Right lobe of liver (tissue), 6 donors: ENCODE measurements at regions not wholly inside any gene's neighbourhood (a gene's known extent, or its start where the extent isn't known, plus 50 kb on each side); places are given as distances from the start of the nearest gene placed in this dataset.

Source experiments
- ATAC-seq, 4 donors: fragments of 200-7000 bp; cut with Tn5 transposase; one replicate each; pipeline ENCODE4 v1.9.1; 2020; ENCODE audit warnings: mild to moderate bottlenecking in 4 of 4, moderate library complexity in 4 of 4
- DNase-seq, 3 donors: peaks; one replicate each; pipeline ENCODE4 v3.0.0-alpha.2; 2020
- H3K27ac ChIP-seq, 3 donors: fragments of 200-600 bp; one replicate each; pipeline ENCODE4 v1.8.0; 2022
- H3K27me3 ChIP-seq, 2 donors: fragments of 200-600 bp; one replicate each; pipeline ENCODE4 v1.8.0; 2022
- H3K36me3 ChIP-seq, 4 donors: fragments of 200-600 bp; sonication (generic) in 1 of 4; one replicate each; pipeline versions ENCODE4 v1.5.1 to v1.8.0; 2017 to 2022; ENCODE audit warnings: control low read depth in 1 of 4
- H3K4me1 ChIP-seq, 4 donors: fragments of 200-600 bp; sonication (generic) in 1 of 4; one replicate each; pipeline versions ENCODE4 v1.5.1 to v1.8.0; 2017 to 2022; ENCODE audit warnings: control low read depth in 1 of 4
- H3K4me3 ChIP-seq, 3 donors: fragments of 200-600 bp; one replicate each; pipeline ENCODE4 v1.8.0; 2022
- H3K9me3 ChIP-seq, 4 donors: fragments of 200-600 bp; sonication (generic) in 1 of 4; one replicate each; pipeline versions ENCODE4 v1.5.1 to v1.8.0; 2017 to 2022; ENCODE audit warnings: control low read depth in 1 of 4
- CTCF ChIP-seq, 4 donors: fragments of 200-600 bp in 3 of 4; fragments of 450-650 bp in 1 of 4; IDR thresholded peaks; one replicate each; pipeline versions ENCODE4 v1.5.1 to v1.8.0; 2016 to 2022; ENCODE audit warnings: antibody characterized with exemption in 4 of 4, mild to moderate bottlenecking in 2 of 4
- POLR2A ChIP-seq: fragments of 450-650 bp; IDR thresholded peaks from one replicate; pipeline ENCODE4 v1.6.1; 2017; ENCODE audit warnings: antibody characterized with exemption, mild to moderate bottlenecking
- WGBS: methylation state at CpG from one replicate; pipeline ENCODE4 v1.1.6; 2018; ENCODE audit warnings: low coverage, low lambda C conversion rate; ENCODE audit not compliant: insufficient coverage; ENCODE audit errors: missing lambda C conversion rate; 5-methylcytosine and 5-hydroxymethylcytosine counted together
- intact Hi-C, 2 donors: fragments of 100-400 bp; cut with DNase I; formaldehyde crosslinking; loops; one replicate each; pipeline versions ENCODE4 v1.11.2 to v1.14.1; 2022
- donor health status: DM: no; HTN: yes; CAD: no.
- donor health status: DM: no; HTN: no; CAD: no.
- donor health status: DM: no; HTN: no; CAD: no.
- donor health status: DM: no; HTN: yes; CAD: no.
- donor health status: DM: no; HTN: yes; CAD: no.

GRCh38 chr19:31135841-31136240, 213.4 kb downstream of the TSHZ3 start:
- ATAC-seq: no peak
- intact Hi-C loops: no loop called here

GRCh38 chr19:31132753-31133110, 216.5 kb downstream of the TSHZ3 start:
- WGBS: 59% methylated on average over 2 of the region's 2 CpGs
- TF ChIP-seq CTCF (IDR thresholded peaks at IDR 0.05): no peak

More at GRCh38 chr19:31135841-31136240, 213.4 kb downstream of the TSHZ3 start:
- Histone ChIP-seq H3K27me3 (no peaks in the 10 kb centered on the region), H3K36me3 (no peaks in the 10 kb centered on the region), H3K27ac (no peak overlapping the region), H3K4me3 (no peak overlapping the region), H3K4me1 (no peaks in the 10 kb centered on the region), H3K9me3 (no peaks in the 10 kb centered on the region)
- no peak for DNase-seq
- 52% methylated on average over 2 of the region's 2 CpGs for WGBS
- TF ChIP-seq POLR2A (no peak), CTCF (IDR thresholded peaks at IDR 0.05) (no peak)

GRCh38 chr19:31128291-31128690, 220.9 kb downstream of the TSHZ3 start:
- no peak for DNase-seq
- H3K4me3 ChIP-seq: no peak overlapping the region
- H3K36me3 ChIP-seq: no peaks in the 10 kb centered on the region
- no peaks in the 10 kb centered on the region for H3K27me3 ChIP-seq
- no peak overlapping the region for H3K27ac ChIP-seq
- no peak for ATAC-seq
- H3K4me1 ChIP-seq: no peaks in the 10 kb centered on the region
- intact Hi-C loops: no loop called here
- TF ChIP-seq CTCF (IDR thresholded peaks at IDR 0.05) (no peak), POLR2A (no peak)
- 57% methylated on average over 4 of the region's 9 CpGs for WGBS
- no peaks in the 10 kb centered on the region for H3K9me3 ChIP-seq

More at GRCh38 chr19:31132753-31133110, 216.5 kb downstream of the TSHZ3 start:
- H3K36me3 ChIP-seq: no peaks in the 10 kb centered on the region
- H3K4me3 ChIP-seq: no peak overlapping the region
- DNase-seq: no peak
- no peaks in the 10 kb centered on the region for H3K9me3 ChIP-seq
- H3K27me3 ChIP-seq: no peaks in the 10 kb centered on the region
- no peaks in the 10 kb centered on the region for H3K4me1 ChIP-seq
- ATAC-seq: no peak
- H3K27ac ChIP-seq: no peak overlapping the region
- intact Hi-C loops: no loop called here

GRCh38 chr19:31127134-31127967, 221.9 kb downstream of the TSHZ3 start:
- Histone ChIP-seq H3K4me3 (no peak overlapping the region), H3K9me3 (no peaks in the 10 kb centered on the region), H3K27ac (no peak overlapping the region), H3K36me3 (no peaks in the 10 kb centered on the region), H3K4me1 (no peaks in the 10 kb centered on the region), H3K27me3 (no peaks in the 10 kb centered on the region)
- intact Hi-C loops: no loop called here
- TF ChIP-seq CTCF (IDR thresholded peaks at IDR 0.05): no peak
- no peak for TF ChIP-seq POLR2A
- 52% methylated on average over 8 of the region's 14 CpGs for WGBS
- DNase-seq: no peak
- no peak for ATAC-seq
